IMR-90 (cell line): ENCODE measurements at regions not wholly inside any gene's neighbourhood (a gene's known extent, or its start where the extent isn't known, plus 50 kb on each side); places are given as distances from the start of the nearest gene placed in this dataset.

ENCODE experiments used
- ATAC-seq: fragments of 200-7000 bp; cut with Tn5 transposase; 2 replicates; pipeline ENCODE4 v1.9.1; 2020; ENCODE audit warnings: low read depth, mild to moderate bottlenecking, moderate library complexity
- BruUV-seq: library from RNA; stranded (reverse); fragments of 400-500 nt; replicated peaks from 2 replicates; lab custom pipeline; 2021; lab: Mats Ljungman, UMichigan
- CTCF ChIA-PET: fragments of 300-600 bp; formaldehyde crosslinking; extraction: SDS; loops from one replicate; lab custom pipeline; 2021; ENCODE audit warnings: antibody characterized with exemption; lab: Yijun Ruan, JAX
- POLR2A ChIA-PET: fragments of 300-600 bp; sonication (Branson Sonifier 250); formaldehyde crosslinking; loops from one replicate; lab custom pipeline; 2022; ENCODE audit warnings: antibody characterized with exemption; ENCODE audit not compliant: unreplicated experiment; lab: Charles Lee
- DNase-seq: peaks from one replicate; pipeline ENCODE4 v3.0.0; 2013
- H2AFZ ChIP-seq: replicated peaks from 2 replicates; pipeline ENCODE3; 2013; ENCODE audit warnings: low read length, mild to moderate bottlenecking; ENCODE audit not compliant: poor library complexity
- H2AK5ac ChIP-seq: 2 replicates; pipeline ENCODE4 v1.6.1; 2013; ENCODE audit warnings: low read depth, low read length, inconsistent platforms
- H2AK9ac ChIP-seq: replicated peaks from 2 replicates; pipeline ENCODE3; 2013; ENCODE audit warnings: mild to moderate bottlenecking, low read depth, low read length, moderate library complexity; ENCODE audit not compliant: poor library complexity
- H2BK120ac ChIP-seq: 2 replicates; pipeline ENCODE4 v1.6.1; 2013; ENCODE audit warnings: low read depth, low read length, inconsistent platforms
- H2BK15ac ChIP-seq: 3 replicates; pipeline ENCODE4 v1.6.1; 2013; ENCODE audit warnings: low read depth, low read length, inconsistent platforms
- H2BK20ac ChIP-seq: 2 replicates; pipeline ENCODE4 v1.6.1; 2013; ENCODE audit warnings: low read depth, mild to moderate bottlenecking, inconsistent platforms, low read length, moderate library complexity
- H2BK5ac ChIP-seq: 2 replicates; pipeline ENCODE4 v1.6.1; 2013; ENCODE audit warnings: mild to moderate bottlenecking, low read depth, low read length, inconsistent platforms; ENCODE audit not compliant: poor library complexity, severe bottlenecking
- H3K14ac ChIP-seq: replicated peaks from 2 replicates; pipeline ENCODE4 v1.6.1; 2013; ENCODE audit warnings: low read depth, low read length, inconsistent platforms
- H3K18ac ChIP-seq: 2 replicates; pipeline ENCODE4 v1.6.1; 2013; ENCODE audit warnings: low read depth, low read length, control low read depth
- H3K23ac ChIP-seq: 2 replicates; pipeline ENCODE4 v1.6.1; 2013; ENCODE audit warnings: low read depth, low read length, inconsistent platforms
- H3K27ac ChIP-seq: 2 replicates; pipeline ENCODE4 v1.5.1; 2013; ENCODE audit warnings: mild to moderate bottlenecking, control low read depth, low read length; ENCODE audit not compliant: insufficient read depth
- H3K27me3 ChIP-seq: 2 replicates; pipeline ENCODE4 v1.6.1; 2013; ENCODE audit warnings: low read length; ENCODE audit not compliant: control insufficient read depth, insufficient read depth
- H3K36me3 ChIP-seq: 2 replicates; pipeline ENCODE4 v1.6.1; 2013; ENCODE audit warnings: low read length, mixed read lengths; ENCODE audit not compliant: control insufficient read depth, insufficient read depth
- H3K4ac ChIP-seq: 2 replicates; pipeline ENCODE4 v1.6.1; 2013; ENCODE audit warnings: low read depth, low read length, inconsistent platforms
- H3K4me1 ChIP-seq: 2 replicates; pipeline ENCODE4 v1.6.1; 2013; ENCODE audit warnings: low read length, mixed read lengths; ENCODE audit not compliant: control insufficient read depth, insufficient read depth
- H3K4me2 ChIP-seq: 2 replicates; pipeline ENCODE4 v1.6.1; 2013; ENCODE audit warnings: low read depth, mild to moderate bottlenecking, control low read depth, low read length, moderate library complexity
- H3K4me3 ChIP-seq: 2 replicates; pipeline ENCODE4 v1.5.1; 2013; ENCODE audit warnings: low read depth, mild to moderate bottlenecking, control low read depth, low read length, moderate library complexity; ENCODE audit not compliant: insufficient read depth
- H3K56ac ChIP-seq: 2 replicates; pipeline ENCODE4 v1.6.1; 2013; ENCODE audit warnings: low read length, inconsistent platforms; ENCODE audit not compliant: insufficient read depth; ENCODE audit errors: extremely low read depth
- H3K79me1 ChIP-seq, 2 experiments: 2 replicates each; pipeline ENCODE4 v1.6.1; 2013; ENCODE audit warnings: low read length in 2 of 2, inconsistent platforms in 1 of 2, low read depth in 1 of 2
- H3K9ac ChIP-seq: 2 replicates; pipeline ENCODE4 v1.6.1; 2013; ENCODE audit warnings: low read depth, low read length, control low read depth
- H3K9me1 ChIP-seq: 2 replicates; pipeline ENCODE4 v1.6.1; 2013; ENCODE audit warnings: low read length, inconsistent platforms; ENCODE audit not compliant: insufficient read depth
- H3K9me3 ChIP-seq: 2 replicates; pipeline ENCODE4 v1.6.1; 2013; ENCODE audit warnings: low read length; ENCODE audit not compliant: control insufficient read depth, insufficient read depth
- H4K20me1 ChIP-seq: 2 replicates; pipeline ENCODE4 v1.6.1; 2013; ENCODE audit warnings: low read length, inconsistent platforms; ENCODE audit not compliant: insufficient read depth
- H4K5ac ChIP-seq: 2 replicates; pipeline ENCODE4 v1.6.1; 2013; ENCODE audit warnings: mild to moderate bottlenecking, low read depth, low read length, control low read depth
- H4K8ac ChIP-seq, 2 experiments: 2 replicates each; pipeline ENCODE4 v1.6.1; 2013; ENCODE audit warnings: low read depth in 2 of 2, low read length in 2 of 2, control low read depth in 1 of 2, inconsistent platforms in 1 of 2
- H4K91ac ChIP-seq: 2 replicates; pipeline ENCODE4 v1.6.1; 2013; ENCODE audit warnings: low read depth, low read length, inconsistent platforms; ENCODE audit not compliant: insufficient read depth
- CHD1 ChIP-seq: IDR thresholded peaks from 2 replicates; pipeline ENCODE4 v1.6.1; 2012; ENCODE audit warnings: low read depth, low read length, improper control_type of control experiment
- MAFK ChIP-seq: IDR thresholded peaks from 2 replicates; pipeline ENCODE4 v1.6.1; 2012; ENCODE audit warnings: low read depth, low read length, improper control_type of control experiment
- WGBS, 2 experiments: methylation state at CpG; one replicate each; pipeline versions ENCODE4 v1.1.5 to v1.1.7; 2013; ENCODE audit warnings: missing lambda C conversion rate in 2 of 2; ENCODE audit not compliant: insufficient read length in 1 of 2; ENCODE audit errors: extremely low coverage in 2 of 2; 5-methylcytosine and 5-hydroxymethylcytosine counted together
- dilution Hi-C: fragments of 300-500 bp; cut with HindIII; formaldehyde crosslinking; loops from one replicate; pipeline ENCODE4 v1.14.3; 2018; ENCODE audit warnings: low sequenced_read_pairs; ENCODE audit not compliant: unreplicated experiment
- in situ Hi-C: fragments of 300-500 bp; cut with MboI; formaldehyde crosslinking; loops from 3 replicates; pipeline ENCODE4 v1.14.3; 2019; ENCODE audit warnings: low sequenced_read_pairs, inconsistent platforms, mixed read lengths
- intact Hi-C: fragments of 100-400 bp; cut with micrococcal nuclease; formaldehyde crosslinking; loops from 2 replicates; pipeline ENCODE4 v1.10.0; 2022

DNA sequence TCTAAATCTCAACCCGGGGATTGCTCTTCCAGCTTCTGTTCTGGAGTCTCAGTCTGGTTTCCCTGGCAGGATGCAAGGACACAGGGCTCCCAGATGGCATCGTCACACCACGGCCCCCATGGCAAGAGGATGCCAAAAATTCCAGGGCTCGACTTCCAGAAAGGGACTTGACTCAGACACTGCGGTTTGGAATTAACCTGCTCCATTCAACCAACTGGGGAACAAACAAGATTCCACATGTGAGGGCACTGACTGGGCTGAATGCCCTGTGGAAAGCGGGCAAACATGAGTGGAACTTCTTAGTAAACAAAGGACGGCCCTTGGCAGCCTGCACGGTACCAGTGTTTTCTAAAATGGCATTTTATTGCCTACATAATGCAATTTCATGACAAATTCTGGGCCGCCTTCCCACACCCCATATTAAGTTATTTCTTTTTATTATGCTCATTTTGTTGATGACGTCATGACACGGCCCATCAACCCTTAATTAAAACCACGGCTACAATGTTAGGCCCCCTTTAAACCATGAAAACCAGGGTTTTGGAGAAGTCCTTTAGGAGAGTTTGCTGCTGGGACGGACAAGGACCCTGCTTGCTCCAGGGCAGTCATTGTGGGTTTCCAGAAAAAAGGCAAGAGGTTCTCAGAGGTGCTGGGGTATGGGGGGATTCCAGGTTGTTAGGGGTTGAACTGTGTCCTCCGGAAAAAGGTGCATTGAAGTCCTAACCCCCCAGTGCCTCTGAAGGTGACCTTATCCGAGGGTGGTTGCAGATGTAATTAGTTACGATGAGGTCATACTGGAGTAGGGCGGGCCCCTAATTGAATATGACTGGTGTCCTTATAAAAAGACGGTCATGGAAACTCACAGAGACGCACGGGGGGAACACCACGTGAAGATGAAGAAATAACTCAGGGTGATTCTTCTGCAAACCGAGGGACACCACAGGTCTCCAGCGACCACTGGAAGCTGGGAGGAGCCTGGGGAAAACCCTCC, 205.6 kb downstream of the FOXL1 start:
- no peak overlapping the region for H3K4ac ChIP-seq
- no peak overlapping the region for H4K5ac ChIP-seq
- H3K9me3 ChIP-seq, result no peaks in the 10 kb centered on the region
- ChIA-PET POLR2A (no interaction called here), CTCF (no interaction called here)
- H2AFZ ChIP-seq, result no peak overlapping the region
- no peak for DNase-seq
- H2AK5ac ChIP-seq, result no peak overlapping the region
- no peak overlapping the region for H2BK120ac ChIP-seq
- no peak overlapping the region for H3K27ac ChIP-seq
- H3K18ac ChIP-seq, result no peak overlapping the region
- no peaks in the 10 kb centered on the region for H3K79me1 ChIP-seq
- H2AK9ac ChIP-seq, result no peak overlapping the region
- WGBS, 2 experiments, result 62% methylated on average over 6 of the region's 23 CpGs; no CpG with 5 or more reads in 1 of the 2 experiments
- H2BK15ac ChIP-seq, result no peak overlapping the region
- no peaks in the 10 kb centered on the region for H3K36me3 ChIP-seq
- no peaks in the 10 kb centered on the region for H4K20me1 ChIP-seq
- BruUV-seq, result no TSS peak
- ATAC-seq, result no peak
- dilution Hi-C loops, result no loop called here
- no peak overlapping the region for H4K8ac ChIP-seq
- no peaks in the 10 kb centered on the region for H3K4me1 ChIP-seq
- peaks cover 5% of the 10 kb centered on the region; the same call in 1 of the 2 replicates for H3K9me1 ChIP-seq
- H3K23ac ChIP-seq, result no peak overlapping the region
- no peak overlapping the region for H3K4me2 ChIP-seq
- peaks cover 21% of the 10 kb centered on the region for H3K27me3 ChIP-seq
- H2BK20ac ChIP-seq, result no peak overlapping the region
- TF ChIP-seq CHD1 (no peak), MAFK (no peak)
- no peak overlapping the region for H2BK5ac ChIP-seq
- in situ Hi-C loops, result no loop called here
- H4K91ac ChIP-seq, result no peak overlapping the region
- no peak overlapping the region for H3K56ac ChIP-seq
- intact Hi-C loops, result no loop called here
- no peak overlapping the region for H3K4me3 ChIP-seq
- H3K14ac ChIP-seq, result no peak overlapping the region
- H3K9ac ChIP-seq, result no peak overlapping the region
